AG04450 (cell line): ENCODE measurements at regions not wholly inside any gene's neighbourhood (a gene's known extent, or its start where the extent isn't known, plus 50 kb on each side); places are given as distances from the start of the nearest gene placed in this dataset.

ENCODE experiments used
- CTCF ChIA-PET: fragments of 300-600, 350-600 bp; formaldehyde crosslinking; extraction: SDS; loops from one replicate; lab custom pipeline; 2022; ENCODE audit warnings: antibody characterized with exemption, inconsistent platforms; lab: Charles Lee
- POLR2A ChIA-PET: fragments of 350-600 bp; formaldehyde crosslinking; extraction: SDS; loops from one replicate; lab custom pipeline; 2021; ENCODE audit warnings: antibody characterized with exemption, inconsistent platforms; lab: Yijun Ruan, JAX
- DNase-seq: peaks from one replicate; pipeline ENCODE4 v3.0.0-alpha.2; 2011; ENCODE audit warnings: low read depth, low spot score
- H3K27ac ChIP-seq: one replicate; pipeline ENCODE4 v1.5.1; 2012; ENCODE audit warnings: low read depth, low read length, control low read depth
- H3K27me3 ChIP-seq: one replicate; pipeline ENCODE4 v1.6.0; 2012; ENCODE audit warnings: low read length; ENCODE audit not compliant: control insufficient read depth, insufficient read depth
- H3K4me3 ChIP-seq: 2 replicates; pipeline ENCODE4 v1.5.1; 2011; ENCODE audit warnings: mild to moderate bottlenecking, low read depth, low read length, control low read depth
- H3K9me3 ChIP-seq: 2 replicates; pipeline ENCODE4 v1.5.1; 2012; ENCODE audit warnings: low read length; ENCODE audit not compliant: control insufficient read depth, insufficient read depth
- TF ChIP-seq, protein P1 (sequence below): IDR thresholded peaks from 2 replicates; pipeline ENCODE4 v1.5.1; 2011; ENCODE audit warnings: low read depth, low read length, control low read depth, inconsistent platforms

DNA sequence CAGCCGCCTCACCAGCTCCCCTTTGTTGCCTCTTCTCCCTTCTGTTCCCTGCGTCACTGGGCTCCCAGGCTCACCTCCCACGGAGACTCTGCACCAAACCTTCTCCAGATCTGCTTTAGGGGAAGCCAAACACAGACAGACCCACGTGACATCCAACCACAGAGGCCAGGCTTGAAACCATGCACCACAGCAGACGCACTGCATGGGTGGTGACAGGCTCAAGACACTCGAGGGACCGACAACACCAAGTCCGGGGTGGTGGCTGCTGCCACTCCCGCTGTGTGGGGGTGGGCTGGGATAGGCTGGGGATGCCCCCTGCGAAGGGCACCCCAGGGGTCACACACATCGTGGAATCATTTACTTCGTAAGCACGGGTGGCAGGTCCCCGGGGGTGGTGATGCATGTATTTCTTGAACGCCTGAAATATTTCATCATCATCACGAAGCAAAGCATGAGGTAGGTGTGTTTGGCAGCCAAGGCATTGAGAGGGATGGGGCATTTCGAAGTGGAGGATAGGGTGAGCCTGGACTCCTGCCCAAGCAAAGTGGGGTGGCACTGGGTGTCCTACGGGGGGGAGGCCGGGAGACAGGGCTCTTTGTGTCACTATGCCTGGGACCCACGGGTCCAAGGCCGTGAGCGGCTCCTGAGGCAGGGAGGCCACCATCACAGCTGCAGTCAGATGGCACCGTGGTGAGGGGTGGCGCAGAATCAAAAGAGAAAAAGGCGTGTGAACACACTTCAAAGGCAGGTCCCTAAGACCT, 66.8 kb upstream of the RFLNA start:
- Histone ChIP-seq H3K27me3 (peaks cover 9% of the 10 kb centered on the region), H3K9me3 (peaks cover 11% of the 10 kb centered on the region), H3K27ac (no peak overlapping the region), H3K4me3 (no peak overlapping the region)
- TF ChIP-seq, protein P1, sequence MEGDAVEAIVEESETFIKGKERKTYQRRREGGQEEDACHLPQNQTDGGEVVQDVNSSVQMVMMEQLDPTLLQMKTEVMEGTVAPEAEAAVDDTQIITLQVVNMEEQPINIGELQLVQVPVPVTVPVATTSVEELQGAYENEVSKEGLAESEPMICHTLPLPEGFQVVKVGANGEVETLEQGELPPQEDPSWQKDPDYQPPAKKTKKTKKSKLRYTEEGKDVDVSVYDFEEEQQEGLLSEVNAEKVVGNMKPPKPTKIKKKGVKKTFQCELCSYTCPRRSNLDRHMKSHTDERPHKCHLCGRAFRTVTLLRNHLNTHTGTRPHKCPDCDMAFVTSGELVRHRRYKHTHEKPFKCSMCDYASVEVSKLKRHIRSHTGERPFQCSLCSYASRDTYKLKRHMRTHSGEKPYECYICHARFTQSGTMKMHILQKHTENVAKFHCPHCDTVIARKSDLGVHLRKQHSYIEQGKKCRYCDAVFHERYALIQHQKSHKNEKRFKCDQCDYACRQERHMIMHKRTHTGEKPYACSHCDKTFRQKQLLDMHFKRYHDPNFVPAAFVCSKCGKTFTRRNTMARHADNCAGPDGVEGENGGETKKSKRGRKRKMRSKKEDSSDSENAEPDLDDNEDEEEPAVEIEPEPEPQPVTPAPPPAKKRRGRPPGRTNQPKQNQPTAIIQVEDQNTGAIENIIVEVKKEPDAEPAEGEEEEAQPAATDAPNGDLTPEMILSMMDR = no peak
- POLR2A ChIA-PET = no interaction called here
- DNase-seq = no peak
- CTCF ChIA-PET = no interaction called here

DNA sequence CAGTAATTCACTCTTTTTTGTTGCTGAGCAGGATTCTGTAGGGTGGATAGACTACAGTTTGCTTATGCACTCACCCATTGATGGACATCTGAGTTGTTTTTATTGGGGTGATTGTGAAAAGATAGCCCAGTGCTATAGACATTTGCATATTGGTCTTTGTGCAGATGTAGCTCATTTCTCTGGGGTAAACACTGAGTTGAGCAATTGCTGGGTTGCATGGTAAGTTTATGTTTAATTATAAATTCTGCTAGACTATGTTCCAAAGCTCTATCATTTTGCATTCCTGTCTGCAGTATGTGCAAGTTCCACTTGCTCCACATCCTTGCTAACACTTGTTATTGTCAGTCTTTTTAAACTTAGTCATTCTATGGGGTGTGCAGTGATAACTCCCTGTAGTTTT, 65.4 kb upstream of the RFLNA start:
- TF ChIP-seq, protein P1 = no peak
- peaks cover 9% of the 10 kb centered on the region for H3K27me3 ChIP-seq
- ChIA-PET CTCF (no interaction called here), POLR2A (no interaction called here)
- no peak for DNase-seq
- H3K27ac ChIP-seq = no peak overlapping the region
- peaks cover 11% of the 10 kb centered on the region for H3K9me3 ChIP-seq
- H3K4me3 ChIP-seq = no peak overlapping the region

DNA sequence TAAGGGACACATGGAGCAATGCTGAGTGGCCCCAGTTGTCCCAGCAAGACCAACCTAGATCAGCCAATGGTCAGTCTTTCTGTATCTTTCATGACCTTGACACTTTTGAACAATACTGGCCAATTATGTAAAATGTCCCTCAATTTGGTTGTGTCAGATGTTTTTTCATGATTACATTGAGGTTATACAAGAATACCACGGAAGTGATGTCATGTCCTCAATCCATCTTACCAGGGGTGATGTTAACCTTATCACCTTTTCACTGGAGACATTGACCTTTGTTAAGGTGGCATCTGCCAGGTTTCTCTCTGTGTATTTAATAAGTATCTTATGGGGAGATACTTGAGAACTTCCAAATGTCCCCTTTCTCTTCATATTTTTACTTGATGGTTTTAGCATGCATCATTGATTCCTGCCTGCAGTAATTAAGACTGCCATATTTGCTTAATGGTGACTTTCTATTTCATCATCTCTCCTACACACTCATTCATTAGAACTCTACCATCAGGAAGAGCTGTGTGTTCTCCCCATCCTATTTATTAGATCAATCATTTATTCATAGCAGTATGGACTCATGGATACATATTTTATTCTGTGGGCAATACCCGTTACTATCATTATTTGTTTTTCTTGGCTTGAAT, 64.7 kb upstream of the RFLNA start:
- Histone ChIP-seq H3K27ac (no peak overlapping the region), H3K9me3 (peaks cover 11% of the 10 kb centered on the region), H3K27me3 (peaks cover 7% of the 10 kb centered on the region), H3K4me3 (no peak overlapping the region)
- ChIA-PET CTCF (no interaction called here), POLR2A (no interaction called here)
- TF ChIP-seq, protein P1 = no peak
- no peak for DNase-seq

DNA sequence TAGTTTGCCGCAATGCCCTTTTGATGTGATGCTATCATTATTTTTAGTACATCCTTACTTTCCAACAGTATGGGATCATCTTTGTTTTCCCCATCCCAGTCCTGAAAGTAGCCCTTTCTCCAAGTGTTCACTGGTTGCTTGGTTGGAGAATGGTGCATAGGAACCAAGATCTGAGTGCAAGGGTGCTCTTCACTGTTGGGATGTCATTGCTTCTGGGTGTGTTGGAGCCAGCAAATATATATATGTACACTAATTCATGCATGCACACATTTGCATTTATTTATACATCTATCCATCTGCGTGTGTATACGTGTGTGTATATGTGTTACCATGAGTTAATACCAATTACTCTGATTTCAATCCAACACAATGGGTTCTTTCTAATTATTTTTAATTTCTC, 64.1 kb upstream of the RFLNA start:
- TF ChIP-seq, protein P1 = no peak
- Histone ChIP-seq H3K27ac (no peak overlapping the region), H3K9me3 (peaks cover 11% of the 10 kb centered on the region), H3K27me3 (peaks cover 5% of the 10 kb centered on the region), H3K4me3 (no peak overlapping the region)
- CTCF ChIA-PET = no interaction called here
- POLR2A ChIA-PET = no interaction called here
- no peak for DNase-seq

DNA sequence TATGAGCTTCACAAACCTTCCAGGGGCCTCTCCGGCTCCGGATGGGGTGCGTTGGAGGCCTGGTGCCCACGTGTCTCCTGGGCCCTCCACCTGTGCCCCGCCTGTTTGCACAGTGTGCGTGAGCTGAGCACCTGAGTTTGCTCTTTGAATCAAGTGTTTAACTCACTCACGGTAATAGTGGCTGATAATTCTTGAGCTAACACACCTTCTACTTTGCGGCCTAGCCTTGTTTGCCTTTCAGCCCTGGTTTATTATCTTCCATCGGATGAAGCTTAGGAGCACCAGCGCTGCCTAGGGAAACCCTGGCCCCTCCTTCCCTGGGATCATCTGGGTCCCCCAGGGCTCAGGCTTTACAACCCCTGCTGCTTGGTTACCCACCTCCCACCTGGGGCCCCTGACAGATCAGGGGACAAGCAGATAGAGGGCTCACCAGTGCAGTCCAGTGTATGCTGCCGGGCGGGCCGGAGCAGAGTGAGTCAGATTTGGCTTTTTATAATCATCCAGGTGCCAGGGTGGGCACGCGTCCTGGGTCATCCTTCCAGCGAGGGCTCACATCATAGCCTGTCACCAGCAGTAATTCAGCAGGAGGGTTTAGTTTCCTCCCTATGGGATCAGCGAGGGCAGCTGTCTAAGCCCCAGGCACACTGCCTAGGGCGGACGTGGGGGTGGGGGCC, 62.8 kb upstream of the RFLNA start:
- Histone ChIP-seq H3K9me3 (peaks cover 11% of the 10 kb centered on the region), H3K27me3 (peaks cover 5% of the 10 kb centered on the region), H3K4me3 (no peak overlapping the region), H3K27ac (no peak overlapping the region)
- POLR2A ChIA-PET = no interaction called here
- no peak for DNase-seq
- TF ChIP-seq, protein P1 = no peak
- CTCF ChIA-PET = no interaction called here
